CD4-positive, CD25-positive, alpha-beta regulatory T cell (primary cell): ENCODE measurements at regions not wholly inside any gene's neighbourhood (a gene's known extent, or its start where the extent isn't known, plus 50 kb on each side); places are given as distances from the start of the nearest gene placed in this dataset.

ENCODE experiments used
- ATAC-seq, 2 donors: fragments of 150-1000 bp; cut with Tn5 transposase; one replicate each; pipeline ENCODE4 v1.10.0; 2021; ENCODE audit warnings: low read depth in 2 of 2, moderate number of reproducible peaks in 2 of 2, moderate library complexity in 1 of 2
- DNase-seq, 3 donors: peaks; one replicate each; pipeline versions ENCODE4 v3.0.0 to v3.0.0-alpha.2; 2012 to 2022; ENCODE audit warnings: mixed read lengths in 1 of 3
- H3K27ac ChIP-seq: one replicate; pipeline ENCODE4 v1.7.0; 2013; ENCODE audit warnings: mild to moderate bottlenecking, low read length; ENCODE audit not compliant: insufficient read depth, poor library complexity, severe bottlenecking
- H3K27me3 ChIP-seq: one replicate; pipeline ENCODE4 v1.7.0; 2013; ENCODE audit warnings: low read length; ENCODE audit not compliant: control insufficient read depth, insufficient read depth
- H3K36me3 ChIP-seq: one replicate; pipeline ENCODE4 v1.7.0; 2013; ENCODE audit warnings: mild to moderate bottlenecking, low read length, moderate library complexity; ENCODE audit not compliant: control insufficient read depth, insufficient read depth
- H3K4me1 ChIP-seq: 2 replicates; pipeline ENCODE4 v1.7.0; 2013; ENCODE audit warnings: mild to moderate bottlenecking, low read length; ENCODE audit not compliant: insufficient read depth, control insufficient read depth, poor library complexity, severe bottlenecking
- H3K4me3 ChIP-seq: one replicate; pipeline ENCODE4 v1.7.0; 2013; ENCODE audit warnings: low read depth, mild to moderate bottlenecking, low read length, moderate library complexity
- H3K9me3 ChIP-seq, 2 experiments: 1 replicate in 1 of 2; 2 replicates in 1 of 2; pipeline ENCODE4 v1.7.0; 2013; ENCODE audit warnings: low read length in 2 of 2, mild to moderate bottlenecking in 1 of 2, moderate library complexity in 1 of 2; ENCODE audit not compliant: control insufficient read depth in 2 of 2
- H3K27ac Mint-ChIP-seq, 3 donors: one replicate each; pipeline ENCODE4 v1.8.0; 2020 to 2022; ENCODE audit warnings: mild to moderate bottlenecking in 3 of 3, mixed read lengths in 3 of 3, moderate library complexity in 2 of 3
- H3K27me3 Mint-ChIP-seq: one replicate; pipeline ENCODE4 v1.8.0; 2022; ENCODE audit warnings: mild to moderate bottlenecking, mixed read lengths
- H3K36me3 Mint-ChIP-seq: one replicate; pipeline ENCODE4 v1.8.0; 2020; ENCODE audit warnings: mixed read lengths
- H3K4me1 Mint-ChIP-seq, 4 donors: one replicate each; pipeline ENCODE4 v1.8.0; 2020 to 2022; ENCODE audit warnings: mixed read lengths in 4 of 4, mild to moderate bottlenecking in 1 of 4
- H3K4me3 Mint-ChIP-seq, 4 donors: one replicate each; pipeline ENCODE4 v1.8.0; 2020 to 2022; ENCODE audit warnings: mild to moderate bottlenecking in 4 of 4, mixed read lengths in 4 of 4, moderate library complexity in 3 of 4
- H3K9me3 Mint-ChIP-seq, 7 donors: one replicate each; pipeline ENCODE4 v1.8.0; 2020 to 2022; ENCODE audit warnings: mixed read lengths in 7 of 7, mild to moderate bottlenecking in 3 of 7, moderate library complexity in 2 of 7

DNA sequence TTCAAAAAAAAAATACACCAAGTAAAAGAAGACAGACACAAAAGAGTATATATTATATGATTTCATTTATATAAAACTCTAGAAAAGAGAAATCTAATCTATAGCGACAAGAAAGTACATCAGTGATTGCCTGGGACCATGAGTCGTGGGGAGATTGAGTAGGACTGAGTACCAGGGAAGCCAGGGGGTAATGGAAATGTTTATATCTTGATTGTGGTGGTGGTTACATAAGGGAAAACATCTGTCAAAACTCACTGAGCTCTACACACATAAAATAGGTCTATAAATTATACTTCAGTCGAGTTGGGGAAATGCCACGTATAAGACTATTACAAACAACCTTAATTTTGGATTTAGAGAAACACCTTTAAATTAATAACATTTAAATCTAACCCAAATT, 117.4 kb downstream of the TRIM29 start:
- peaks cover 0 to 3% (median 0%) of the 10 kb centered on the region in 4 donors for H3K4me1 Mint-ChIP-seq
- no peaks in the 10 kb centered on the region for H3K27me3 Mint-ChIP-seq
- Histone ChIP-seq H3K36me3 (no peaks in the 10 kb centered on the region), H3K4me1 (no peaks in the 10 kb centered on the region), H3K27me3 (peaks cover 3% of the 10 kb centered on the region), H3K27ac (no peak overlapping the region), H3K9me3 (no peaks in the 10 kb centered on the region), H3K4me3 (no peak overlapping the region)
- H3K4me3 Mint-ChIP-seq = no peak overlapping the region
- peaks cover 0 to 6% (median 0%) of the 10 kb centered on the region in 7 donors for H3K9me3 Mint-ChIP-seq
- no peak for ATAC-seq
- no peak overlapping the region for H3K27ac Mint-ChIP-seq
- no peak for DNase-seq
- H3K36me3 Mint-ChIP-seq = no peaks in the 10 kb centered on the region

GRCh38 chr11:120019191-120019590, 118.7 kb downstream of the TRIM29 start:
- ATAC-seq (no peak), DNase-seq (no peak)
- Histone ChIP-seq H3K9me3 (no peaks in the 10 kb centered on the region), H3K27me3 (peaks cover 3% of the 10 kb centered on the region), H3K4me3 (no peak overlapping the region), H3K36me3 (no peaks in the 10 kb centered on the region), H3K27ac (no peak overlapping the region), H3K4me1 (no peaks in the 10 kb centered on the region)
- H3K9me3 Mint-ChIP-seq = peaks cover 0 to 6% (median 0%) of the 10 kb centered on the region in 7 donors
- H3K4me3 Mint-ChIP-seq = no peak overlapping the region
- H3K4me1 Mint-ChIP-seq = peaks cover 0 to 3% (median 2%) of the 10 kb centered on the region in 4 donors
- peaks cover 5% of the 10 kb centered on the region for H3K27me3 Mint-ChIP-seq
- H3K36me3 Mint-ChIP-seq = no peaks in the 10 kb centered on the region
- H3K27ac Mint-ChIP-seq = no peak overlapping the region

- DNase-seq (no peak), ATAC-seq (no peak)
- H3K36me3 ChIP-seq = no peaks in the 10 kb centered on the region
- peaks cover 3% of the 10 kb centered on the region for H3K27me3 ChIP-seq
- Mint-ChIP-seq H3K27me3 (peaks cover 5% of the 10 kb centered on the region), H3K36me3 (no peaks in the 10 kb centered on the region), H3K4me1 (peaks cover 0 to 3% (median 2%) of the 10 kb centered on the region in 4 donors), H3K4me3 (peak overlapping the region in 1 of 4 donors; percentile 48), H3K9me3 (peaks cover 0 to 6% (median 0%) of the 10 kb centered on the region in 7 donors), H3K27ac (no peak overlapping the region)
- no peaks in the 10 kb centered on the region for H3K9me3 ChIP-seq
- H3K4me3 ChIP-seq = no peak overlapping the region
- H3K27ac ChIP-seq = no peak overlapping the region
- H3K4me1 ChIP-seq = no peaks in the 10 kb centered on the region
Measured at GRCh38 chr11:120017582-120018150, 120.2 kb downstream of the TRIM29 start.

GRCh38 chr11:120013325-120014250, 124.3 kb downstream of the TRIM29 start:
- peaks cover 11% of the 10 kb centered on the region for H3K27me3 Mint-ChIP-seq
- H3K4me3 ChIP-seq = no peak overlapping the region
- H3K9me3 Mint-ChIP-seq = peaks cover 0 to 6% (median 0%) of the 10 kb centered on the region in 7 donors
- DNase-seq = no peak
- no peak overlapping the region for H3K27ac Mint-ChIP-seq
- H3K9me3 ChIP-seq = no peaks in the 10 kb centered on the region
- H3K36me3 Mint-ChIP-seq = no peaks in the 10 kb centered on the region
- no peaks in the 10 kb centered on the region for H3K36me3 ChIP-seq
- H3K4me1 Mint-ChIP-seq = peaks cover 0 to 3% (median 2%) of the 10 kb centered on the region in 4 donors
- no peaks in the 10 kb centered on the region for H3K4me1 ChIP-seq
- H3K27me3 ChIP-seq = peaks cover 3% of the 10 kb centered on the region
- no peak overlapping the region for H3K27ac ChIP-seq
- ATAC-seq = no peak
- H3K4me3 Mint-ChIP-seq = no peak overlapping the region

DNA sequence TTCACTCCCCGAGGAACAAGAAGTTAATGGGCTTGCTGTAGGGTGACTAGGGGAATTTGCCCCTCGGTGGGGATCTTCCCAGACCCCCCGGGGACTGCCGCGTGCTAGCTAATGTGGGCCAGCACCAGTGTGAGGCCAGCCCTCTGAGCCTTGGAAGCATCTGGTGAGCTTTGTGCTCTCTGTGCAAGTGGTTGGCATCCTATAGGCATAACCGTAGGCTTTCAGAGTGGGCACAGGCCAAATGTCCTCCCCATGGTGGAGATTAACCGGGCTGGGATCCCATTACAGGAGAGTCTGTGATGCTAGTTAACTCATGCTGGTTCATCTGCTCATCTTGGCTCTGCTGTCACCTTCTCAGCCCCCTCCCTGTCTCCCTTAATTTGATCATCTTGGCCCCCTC, 125.7 kb downstream of the TRIM29 start:
- no peak overlapping the region for H3K4me3 Mint-ChIP-seq
- peaks cover 0 to 6% (median 0%) of the 10 kb centered on the region in 7 donors for H3K9me3 Mint-ChIP-seq
- no peak overlapping the region for H3K27ac ChIP-seq
- no peak overlapping the region for H3K4me3 ChIP-seq
- H3K9me3 ChIP-seq = no peaks in the 10 kb centered on the region
- no peaks in the 10 kb centered on the region for H3K4me1 ChIP-seq
- no peak overlapping the region for H3K27ac Mint-ChIP-seq
- H3K27me3 Mint-ChIP-seq = peaks cover 11% of the 10 kb centered on the region
- no peaks in the 10 kb centered on the region for H3K36me3 ChIP-seq
- H3K36me3 Mint-ChIP-seq = no peaks in the 10 kb centered on the region
- DNase-seq (no peak), ATAC-seq (no peak)
- H3K4me1 Mint-ChIP-seq = peaks cover 0 to 3% (median 0%) of the 10 kb centered on the region in 4 donors
- H3K27me3 ChIP-seq = peaks cover under 1% of the 10 kb centered on the region

- DNase-seq = no peak
- H3K9me3 Mint-ChIP-seq = peaks cover 0 to 6% (median 0%) of the 10 kb centered on the region in 7 donors
- H3K27me3 Mint-ChIP-seq = peaks cover 11% of the 10 kb centered on the region
- Histone ChIP-seq H3K9me3 (no peaks in the 10 kb centered on the region), H3K36me3 (no peaks in the 10 kb centered on the region), H3K4me3 (no peak overlapping the region), H3K4me1 (no peaks in the 10 kb centered on the region), H3K27me3 (no peaks in the 10 kb centered on the region), H3K27ac (no peak overlapping the region)
- peak overlapping the region in 1 of 3 donors; percentile 9 for H3K27ac Mint-ChIP-seq
- no peak for ATAC-seq
- H3K4me3 Mint-ChIP-seq = no peak overlapping the region
- H3K36me3 Mint-ChIP-seq = no peaks in the 10 kb centered on the region
- peaks cover 0 to 3% (median 0%) of the 10 kb centered on the region in 4 donors for H3K4me1 Mint-ChIP-seq
Measured at GRCh38 chr11:120011836-120012235, 126.1 kb downstream of the TRIM29 start.

GRCh38 chr11:120010775-120011174, 127.1 kb downstream of the TRIM29 start:
- H3K27me3 ChIP-seq = no peaks in the 10 kb centered on the region
- H3K36me3 ChIP-seq = no peaks in the 10 kb centered on the region
- Mint-ChIP-seq H3K27me3 (peaks cover 11% of the 10 kb centered on the region), H3K9me3 (peaks cover 0 to 5% (median 0%) of the 10 kb centered on the region in 7 donors), H3K4me1 (peaks cover 0 to 3% (median 0%) of the 10 kb centered on the region in 4 donors), H3K27ac (peak overlapping the region in 1 of 3 donors; percentile 77), H3K36me3 (no peaks in the 10 kb centered on the region), H3K4me3 (no peak overlapping the region)
- no peaks in the 10 kb centered on the region for H3K4me1 ChIP-seq
- ATAC-seq (no peak), DNase-seq (no peak)
- no peak overlapping the region for H3K4me3 ChIP-seq
- H3K27ac ChIP-seq = no peak overlapping the region
- no peaks in the 10 kb centered on the region for H3K9me3 ChIP-seq
